Fibroblast of skin of right quadriceps (primary cell): ENCODE measurements at regions not wholly inside any gene's neighbourhood (a gene's known extent, or its start where the extent isn't known, plus 50 kb on each side); places are given as distances from the start of the nearest gene placed in this dataset.
"Not testable (repeated sequence)": the region's sequence is repeated elsewhere in the genome, so short reads cannot be mapped to it uniquely, and the experiment has no call there.

Source experiments
- DNase-seq: peaks from one replicate; pipeline ENCODE4 v3.0.0-alpha.2; 2013

- not testable (repeated sequence) for DNase-seq
These were observed 79.2 kb downstream of the PXDC1 start for GRCh38 chr6:3672339-3672738.

DNA sequence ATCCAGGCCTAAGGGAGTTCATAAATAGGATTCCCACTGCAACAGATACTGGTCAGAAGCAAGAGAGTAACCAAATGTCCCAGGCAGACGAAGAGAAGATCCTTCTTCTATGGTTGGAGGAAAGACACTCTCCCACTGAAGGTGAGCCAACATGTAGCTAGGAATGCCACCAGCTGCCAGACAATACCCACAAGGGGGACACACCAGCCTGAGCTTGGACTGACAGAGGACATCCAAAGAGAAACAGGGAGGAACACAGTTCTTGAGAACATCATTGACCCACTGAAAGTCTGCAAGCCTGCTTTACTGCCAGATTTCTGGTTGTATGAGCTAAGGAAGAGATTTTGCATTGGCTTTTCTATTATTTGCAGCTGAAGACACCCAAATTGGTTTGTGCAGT, 80.1 kb downstream of the PXDC1 start:
- DNase-seq, result no peak

DNA sequence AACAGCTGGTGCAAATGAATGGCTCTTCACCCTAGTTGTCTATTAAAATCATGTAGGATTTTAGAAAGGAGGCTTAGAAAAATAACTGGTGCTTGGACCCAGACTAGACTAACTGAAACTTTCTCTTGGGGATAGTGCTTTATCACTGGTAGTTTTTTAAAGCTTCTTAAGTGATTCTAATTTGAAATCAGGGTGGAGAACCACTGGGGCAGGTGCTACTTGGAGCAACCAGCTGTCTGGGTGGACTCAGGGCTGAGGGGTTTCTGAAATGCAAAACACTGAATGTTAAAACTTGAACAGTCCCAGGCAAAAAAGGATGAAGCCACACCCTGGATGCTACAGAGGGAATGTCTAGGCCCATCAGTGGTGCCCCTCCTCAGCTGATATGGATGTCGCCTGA, 81.2 kb downstream of the PXDC1 start:
- no peak for DNase-seq

GRCh38 chr6:3669916-3670315, 81.6 kb downstream of the PXDC1 start:
- DNase-seq, result no peak

DNA sequence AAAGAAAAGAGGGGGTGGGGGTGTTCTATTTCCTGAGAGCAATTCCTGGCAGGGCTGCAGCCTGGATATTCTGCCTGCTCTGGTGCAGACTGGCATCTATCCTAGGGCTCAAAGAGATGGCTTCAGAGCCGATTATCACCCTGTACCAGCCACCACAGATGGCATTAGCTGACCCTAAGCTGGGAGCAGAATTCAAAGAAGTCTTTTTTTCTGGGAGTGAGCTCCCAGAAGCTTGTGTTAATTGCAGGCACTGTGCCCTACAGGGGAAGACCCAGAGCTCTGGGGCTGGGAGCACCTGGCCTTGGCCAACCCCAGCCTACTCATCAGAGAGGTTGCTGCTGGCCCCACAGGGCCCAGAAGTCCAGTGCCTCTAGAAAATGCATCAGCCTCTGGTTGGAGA, 85.9 kb downstream of the PXDC1 start:
- DNase-seq, result no peak

- peak; percentile 52 for DNase-seq
These were observed 86.9 kb downstream of the PXDC1 start for GRCh38 chr6:3664625-3665041.

GRCh38 chr6:3663811-3664210, 87.7 kb downstream of the PXDC1 start:
- DNase-seq, result no peak

- no peak for DNase-seq
These were observed 88.4 kb downstream of the PXDC1 start for GRCh38 chr6:3663081-3663480.

DNA sequence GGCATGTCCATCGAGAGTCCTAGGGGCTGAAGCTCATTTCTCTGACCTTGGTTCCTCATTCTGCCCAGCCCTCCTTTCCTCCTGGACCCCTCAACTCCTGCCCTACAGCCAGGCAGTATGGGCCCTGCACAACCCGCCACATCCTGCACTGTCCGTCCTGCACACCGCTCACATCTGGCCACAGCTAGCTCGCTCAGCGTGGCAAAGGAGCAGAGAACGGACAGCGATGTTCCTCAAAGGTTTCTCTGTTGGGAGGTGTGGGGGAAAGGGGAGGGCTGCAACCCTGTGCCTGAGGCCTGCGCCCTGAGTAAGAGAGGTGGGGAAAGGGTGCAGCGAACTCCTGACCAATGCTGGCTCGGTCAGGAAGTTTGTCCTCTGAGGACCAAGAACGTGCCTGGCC, 90.1 kb downstream of the PXDC1 start:
- no peak for DNase-seq

- no peak for DNase-seq
These were observed 91.0 kb downstream of the PXDC1 start for GRCh38 chr6:3660473-3660872.

DNA sequence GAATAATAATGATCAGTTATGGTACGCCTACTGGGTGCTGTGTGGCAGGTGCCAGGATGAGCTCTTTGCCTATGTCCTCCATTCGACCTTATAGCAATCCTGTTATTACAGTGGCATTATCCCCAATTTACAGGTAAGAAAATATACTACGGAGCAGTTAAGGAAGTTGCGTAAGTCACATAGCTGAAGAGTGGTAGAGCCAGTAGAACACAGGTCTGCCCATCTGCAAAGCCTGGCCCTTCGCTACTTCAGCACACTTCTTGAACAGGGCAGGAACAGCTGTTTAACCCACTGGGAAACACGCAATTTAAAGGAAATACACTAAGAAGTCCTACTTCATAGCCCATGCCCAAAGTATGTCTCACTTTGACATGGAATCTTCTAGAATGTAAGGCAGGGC, 91.8 kb downstream of the PXDC1 start:
- DNase-seq, result no peak

DNA sequence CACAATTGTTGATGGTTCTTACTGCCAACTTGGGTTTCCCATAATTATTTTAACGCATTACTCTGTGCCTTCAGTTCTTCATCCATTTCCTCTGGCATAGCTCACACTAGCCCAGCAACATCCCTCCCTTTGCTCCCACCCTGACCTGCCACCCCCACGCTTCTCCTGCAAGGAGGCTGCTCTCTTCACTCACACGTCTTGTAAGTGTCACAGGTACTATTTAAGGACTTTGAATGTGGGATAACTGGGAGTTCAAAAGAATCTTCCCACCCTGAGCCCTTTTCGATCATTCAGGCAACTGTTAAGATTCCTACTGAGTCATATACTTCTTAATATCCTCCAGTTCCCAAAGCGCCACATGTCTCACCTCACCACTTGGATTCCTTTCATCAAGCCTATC, 95.4 kb downstream of the PXDC1 start:
- DNase-seq, result no peak

GRCh38 chr6:3654898-3655297, 96.6 kb downstream of the PXDC1 start:
- DNase-seq, result no peak

- DNase-seq, result no peak
These were observed 97.1 kb downstream of the PXDC1 start for GRCh38 chr6:3654436-3654835.

GRCh38 chr6:3653528-3654070, 97.9 kb downstream of the PXDC1 start:
- DNase-seq, result no peak

DNA sequence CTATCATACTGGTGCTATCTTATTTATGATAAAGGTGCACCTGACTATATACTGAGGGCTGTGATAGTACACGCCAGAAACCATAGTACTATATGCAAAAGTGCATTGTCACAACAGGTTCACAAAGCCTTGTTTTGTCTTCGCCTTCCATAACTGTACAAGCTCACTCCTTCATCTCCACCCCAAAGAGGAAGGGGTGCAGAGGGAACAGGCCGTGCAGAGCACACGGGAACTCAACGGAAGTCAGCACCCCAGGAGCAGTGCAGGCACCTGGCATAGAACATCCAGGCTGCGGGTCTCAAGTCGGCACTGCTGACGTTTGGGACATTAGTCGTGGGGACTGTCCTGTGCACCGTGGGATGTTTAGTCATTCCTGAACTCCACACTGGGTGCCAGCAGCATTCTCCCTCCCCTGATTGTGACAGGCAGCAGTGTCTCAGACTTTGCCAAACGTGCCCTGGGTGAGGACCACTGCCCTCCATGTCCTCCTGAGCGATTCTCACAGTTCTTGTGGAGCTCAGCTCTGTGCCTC, 99.7 kb downstream of the PXDC1 start:
- no peak for DNase-seq

GRCh38 chr6:3650959-3651697, 100.4 kb downstream of the PXDC1 start:
- DNase-seq, result no peak

GRCh38 chr6:3650076-3650958, 101.2 kb downstream of the PXDC1 start:
- DNase-seq, result no peak

- DNase-seq, result no peak
These were observed 102.8 kb downstream of the PXDC1 start for GRCh38 chr6:3648724-3649123.

- DNase-seq, result no peak
These were observed 104.7 kb downstream of the PXDC1 start for GRCh38 chr6:3646616-3647362.

- no peak for DNase-seq
These were observed 106.8 kb downstream of the PXDC1 start for GRCh38 chr6:3644739-3645012.

DNA sequence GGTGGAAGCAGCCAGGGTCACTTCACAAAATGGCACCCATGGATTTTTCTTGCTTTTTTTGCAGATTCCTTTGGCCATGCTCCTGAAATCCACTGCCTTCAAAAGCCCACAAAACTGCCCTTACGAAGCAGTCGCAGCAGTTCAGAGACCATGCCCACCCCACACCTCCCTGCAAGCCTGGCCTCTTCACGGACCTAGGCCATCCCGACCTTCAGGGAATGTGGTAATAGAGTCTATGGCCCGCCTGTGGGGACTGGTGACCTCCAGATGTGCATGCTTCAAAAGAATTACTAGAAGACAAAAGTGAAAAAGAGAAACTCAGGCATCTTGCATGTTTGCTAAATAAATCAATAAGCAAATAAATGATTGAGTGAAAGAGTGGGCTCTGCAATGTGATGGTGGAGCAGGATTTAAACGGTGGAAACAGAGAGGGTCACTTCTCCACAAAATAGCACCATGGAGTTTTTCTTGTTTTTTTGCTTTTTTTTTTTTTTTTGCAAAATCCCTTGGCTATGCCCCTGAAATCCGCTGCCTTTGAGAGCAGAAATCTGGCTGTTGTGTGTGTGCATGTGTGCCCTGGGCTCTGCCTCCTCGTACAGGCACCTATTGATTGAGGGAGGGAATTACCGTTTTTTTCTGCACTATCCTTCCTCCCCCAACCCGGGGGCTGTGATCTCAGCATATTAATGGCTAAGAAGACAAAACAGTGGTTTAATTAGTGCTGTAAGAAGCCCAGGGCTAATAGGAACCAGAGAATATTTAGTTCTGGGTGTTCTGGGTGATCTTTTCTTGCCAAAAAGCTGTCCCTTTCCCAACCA, 107.4 kb downstream of the PXDC1 start:
- no peak for DNase-seq
